Left kidney (tissue), 1 donor: ENCODE measurements at regions not wholly inside any gene's neighbourhood (a gene's known extent, or its start where the extent isn't known, plus 50 kb on each side); places are given as distances from the start of the nearest gene placed in this dataset.
"Not testable (repeated sequence)": the region's sequence is repeated elsewhere in the genome, so short reads cannot be mapped to it uniquely, and the experiment has no call there.

Source experiments
- DNase-seq: peaks from one replicate; pipeline ENCODE4 v3.0.0-alpha.2; 2013

DNA sequence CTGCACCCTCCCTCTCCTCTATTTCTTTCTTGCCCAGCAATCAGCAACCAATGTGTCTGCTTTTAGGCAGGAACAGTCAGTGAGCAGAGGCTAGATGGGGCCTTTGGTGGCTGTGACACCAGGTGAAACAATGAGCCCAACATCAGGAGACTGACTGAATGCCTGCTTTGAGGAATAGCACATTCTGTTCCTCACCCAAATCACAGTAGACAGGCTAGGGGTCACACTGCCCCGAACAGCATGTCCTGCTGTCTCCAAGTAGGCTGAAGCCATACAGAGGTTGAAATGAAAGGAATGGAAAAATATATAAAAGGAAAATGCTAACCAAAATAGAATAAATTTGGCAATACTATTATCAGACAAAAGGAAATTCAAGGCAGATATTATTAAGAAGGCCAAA is 122.5 kb upstream of the GDNF start:
- DNase-seq, result no peak

DNA sequence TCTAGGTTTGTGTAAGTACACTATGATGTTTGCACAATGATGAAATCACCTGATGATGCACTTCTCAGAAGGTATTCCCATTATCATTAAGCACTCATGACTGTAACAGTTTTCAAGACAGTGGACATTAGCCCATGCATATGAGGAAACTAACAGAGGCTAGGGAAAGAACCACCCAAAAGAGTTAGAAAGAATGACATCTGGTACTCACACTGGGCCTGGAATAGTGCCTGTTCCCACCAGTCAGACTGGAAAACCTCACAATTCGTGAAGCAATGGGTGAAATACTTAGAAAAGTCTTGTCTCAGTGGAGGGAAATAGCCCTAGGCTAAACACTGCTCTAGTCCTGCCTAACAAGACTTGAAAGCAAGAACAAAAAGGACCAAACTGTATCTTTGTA is 117.4 kb upstream of the GDNF start:
- no peak for DNase-seq

DNA sequence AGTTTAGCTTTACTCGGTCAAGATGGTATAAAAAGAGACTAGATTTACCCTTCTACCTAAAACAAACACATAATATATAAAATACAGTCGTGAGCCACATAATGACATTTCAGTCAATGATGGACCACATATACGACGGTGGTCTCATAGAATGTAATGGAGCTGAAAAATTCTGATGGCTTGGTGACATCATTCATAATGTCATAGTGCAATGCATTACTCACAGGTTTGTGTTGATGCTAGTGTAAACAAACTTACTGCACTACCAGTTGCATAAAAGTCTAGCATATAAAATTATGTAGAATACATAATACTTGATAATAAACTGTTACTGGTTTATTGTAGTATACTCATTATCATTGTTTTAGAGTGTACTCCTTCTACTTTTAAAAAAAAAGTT is 115.9 kb upstream of the GDNF start:
- no peak for DNase-seq

DNA sequence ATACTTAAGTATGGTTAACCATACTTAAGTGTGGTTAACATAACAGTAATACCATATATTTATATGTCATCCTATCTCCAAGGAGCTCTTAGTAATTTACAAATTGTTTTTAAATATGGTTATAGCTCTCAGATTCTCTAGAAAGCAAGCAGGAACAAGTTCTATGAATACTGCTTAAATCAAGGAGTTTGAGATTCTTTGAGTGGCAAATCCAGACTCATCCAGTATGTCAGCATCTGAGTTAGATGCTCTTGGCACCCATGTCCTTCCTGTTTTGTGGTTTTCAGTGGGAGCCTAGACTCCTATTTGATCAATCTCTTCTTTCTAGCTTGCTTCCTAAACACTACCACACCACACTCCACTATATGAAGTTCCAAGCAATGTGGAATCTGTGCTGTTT is 114.7 kb upstream of the GDNF start:
- DNase-seq, result no peak

- DNase-seq, result no peak
These were observed 112.3 kb upstream of the GDNF start for GRCh38 chr5:37951946-37952721.

DNA sequence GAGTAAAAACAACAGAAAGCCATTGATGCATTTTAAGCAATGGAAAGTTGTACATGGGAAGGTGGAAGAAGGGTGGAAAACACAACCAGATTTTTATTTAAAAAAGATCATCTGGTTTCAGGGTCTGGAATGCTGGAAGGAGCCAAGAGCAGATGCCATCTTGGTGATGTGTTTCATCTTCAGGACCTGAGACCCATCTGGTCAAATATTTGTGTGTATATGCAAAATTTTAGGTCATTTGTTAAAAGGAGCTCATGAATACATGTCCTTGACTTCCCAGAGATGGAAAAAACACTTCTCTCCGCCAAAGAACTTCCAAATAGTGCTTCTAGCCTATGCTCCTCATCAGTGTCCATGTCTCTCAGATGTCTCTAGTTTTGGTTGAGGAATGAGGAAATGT is 110.6 kb upstream of the GDNF start:
- DNase-seq, result no peak

DNA sequence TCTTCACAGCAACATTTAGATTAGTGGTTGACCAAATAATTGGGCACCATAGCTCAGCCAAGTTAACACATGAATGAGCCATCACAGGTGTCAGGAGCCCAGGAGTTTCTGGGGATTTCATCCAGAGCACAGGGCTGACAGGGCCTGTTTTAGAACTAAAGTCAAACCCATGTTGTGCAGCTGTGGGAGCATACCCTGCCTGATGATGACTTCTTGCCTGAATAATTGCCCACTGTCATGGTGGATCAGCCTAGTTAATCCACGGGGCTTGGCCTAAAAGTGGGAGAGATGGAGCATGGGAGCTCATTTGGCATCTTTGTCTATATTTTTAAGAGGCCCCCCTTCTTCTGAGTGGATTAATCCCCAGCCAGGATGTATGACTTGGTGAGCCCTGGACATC is 105.6 kb upstream of the GDNF start:
- no peak for DNase-seq

GRCh38 chr5:37943136-37943535 is 103.3 kb upstream of the GDNF start:
- DNase-seq, result not testable (repeated sequence)

- no peak for DNase-seq
These were observed 101.2 kb upstream of the GDNF start for GRCh38 chr5:37940931-37941623.

GRCh38 chr5:37938861-37939260 is 99.0 kb upstream of the GDNF start:
- no peak for DNase-seq

GRCh38 chr5:37938076-37938852 is 98.4 kb upstream of the GDNF start:
- peak; percentile 28 for DNase-seq

GRCh38 chr5:37936091-37936490 is 96.2 kb upstream of the GDNF start:
- no peak for DNase-seq

- DNase-seq, result no peak
These were observed 93.7 kb upstream of the GDNF start for GRCh38 chr5:37933576-37933975.

DNA sequence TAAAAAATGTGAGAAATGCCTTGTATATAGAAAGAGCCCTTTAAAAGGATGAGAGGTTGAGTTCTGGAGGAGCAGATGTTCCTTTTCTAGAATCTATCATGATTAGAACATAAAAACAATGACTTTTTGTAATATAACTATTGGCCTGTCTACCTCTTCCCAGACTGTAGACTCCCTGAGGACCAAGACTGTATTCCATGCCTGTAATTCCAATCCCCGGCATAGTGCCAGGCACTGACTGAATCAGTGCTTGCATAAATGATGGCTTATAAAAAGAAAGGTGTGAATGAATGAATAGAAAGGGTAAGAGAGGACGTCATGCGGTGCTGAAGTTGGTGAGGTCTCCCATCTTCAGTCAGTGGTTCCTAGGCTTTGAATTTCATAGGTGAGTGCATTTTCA is 92.6 kb upstream of the GDNF start:
- DNase-seq, result no peak

GRCh38 chr5:37931541-37931940 is 91.7 kb upstream of the GDNF start:
- no peak for DNase-seq

DNA sequence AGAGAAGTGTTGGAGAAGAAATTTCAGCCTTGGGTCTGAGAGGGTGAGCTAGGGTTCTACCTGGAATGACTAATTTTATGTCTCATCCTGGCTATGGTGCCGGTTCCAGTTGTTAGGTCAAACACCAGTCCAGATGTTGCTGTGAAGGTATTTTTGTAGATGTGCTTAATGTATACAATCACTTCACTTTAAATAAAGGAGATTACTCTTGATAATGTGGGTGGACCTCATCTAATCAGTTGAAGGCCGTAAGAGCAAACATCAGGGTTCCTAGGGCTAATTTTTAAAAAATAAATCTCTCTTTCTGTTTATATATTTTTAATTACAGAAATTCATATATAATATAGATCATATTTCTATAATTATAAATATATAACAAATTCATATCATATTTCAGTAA is 90.5 kb upstream of the GDNF start:
- DNase-seq, result no peak

DNA sequence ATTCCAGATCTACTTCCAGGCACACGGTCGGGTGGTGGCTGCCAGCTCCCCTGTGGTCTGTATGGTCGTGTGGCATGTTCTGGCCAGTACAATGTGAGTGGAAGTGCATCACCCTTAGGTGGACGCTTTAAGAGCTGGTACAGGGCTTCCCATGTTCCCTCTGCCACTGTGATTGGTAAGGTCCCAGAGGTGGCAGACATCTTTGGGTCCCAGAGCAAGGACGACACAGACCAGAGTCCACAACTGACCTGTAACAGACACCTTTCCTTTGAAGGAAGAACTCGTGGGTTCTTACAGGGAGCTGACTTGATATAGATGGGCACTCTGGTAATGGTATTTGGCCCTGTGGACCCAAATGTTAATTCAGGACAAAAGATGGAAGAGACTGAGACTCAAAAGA is 90.0 kb upstream of the GDNF start:
- DNase-seq, result no peak

GRCh38 chr5:37927753-37928152 is 87.9 kb upstream of the GDNF start:
- not testable (repeated sequence) for DNase-seq

- no peak for DNase-seq
These were observed 86.9 kb upstream of the GDNF start for GRCh38 chr5:37926732-37927131.

DNA sequence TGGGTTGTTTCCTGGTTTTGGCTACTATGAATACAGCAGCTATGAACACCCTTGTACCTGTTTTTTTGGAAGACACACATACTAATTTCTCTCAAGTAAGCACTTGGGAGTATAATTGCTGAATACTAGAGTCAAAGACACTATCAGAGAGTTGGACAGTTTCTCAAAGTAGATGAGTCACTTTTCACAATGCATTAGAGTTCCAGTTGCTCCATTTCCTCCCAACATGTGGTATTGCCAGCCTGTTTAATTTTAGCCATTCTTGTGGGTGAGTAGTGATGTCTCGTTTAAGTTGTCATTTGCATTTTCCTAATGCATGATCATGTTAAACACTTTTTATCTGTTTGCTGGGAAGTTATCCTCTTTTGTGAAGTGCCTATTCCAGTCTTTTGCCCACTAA is 81.6 kb upstream of the GDNF start:
- no peak for DNase-seq

- peak; percentile 15 for DNase-seq
These were observed 78.6 kb upstream of the GDNF start for GRCh38 chr5:37918424-37918823.

GRCh38 chr5:37916525-37916924 is 76.7 kb upstream of the GDNF start:
- no peak for DNase-seq

DNA sequence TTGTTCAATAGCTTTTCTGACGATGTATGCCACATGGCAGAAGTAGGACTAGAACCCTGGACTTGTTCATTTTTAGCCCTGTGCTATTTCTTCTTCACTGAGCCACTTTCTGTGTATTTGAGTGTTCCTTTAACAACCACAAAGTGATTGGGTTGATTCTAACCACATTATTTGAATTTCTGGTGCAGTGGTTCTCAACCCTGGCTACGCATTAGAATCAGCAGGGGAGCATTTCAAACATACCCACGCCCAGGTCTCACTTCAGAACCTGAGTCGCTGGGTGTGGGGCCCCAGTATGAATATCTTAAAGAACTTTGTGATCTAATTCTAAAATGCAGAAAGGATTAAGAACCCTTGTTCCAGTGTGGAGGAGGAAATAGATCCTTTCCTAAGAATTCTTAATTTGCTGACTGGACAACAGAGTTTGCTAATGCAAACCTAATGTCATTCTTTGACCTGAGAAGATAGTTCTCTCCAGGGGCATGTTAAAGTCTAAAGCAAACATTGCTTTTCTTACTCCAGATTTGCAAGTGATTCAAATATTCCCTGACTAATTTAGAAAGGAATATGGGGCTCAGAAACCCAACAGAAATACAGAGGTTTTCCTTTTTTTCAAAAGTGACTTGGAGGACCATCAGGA is 75.4 kb upstream of the GDNF start:
- no peak for DNase-seq
